ENCODE measurements at regions not wholly inside any gene's neighbourhood (a gene's known extent, or its start where the extent isn't known, plus 50 kb on each side); places are given as distances from the start of the nearest gene placed in this dataset.

GRCh38 chrX:2608638-2609430 is 82.3 kb upstream of the CD99 start:
- DNase-seq (ENCODE audit: low read depth in 2 of 3, low spot score in 1 of 3): peak; percentile 76 to 84 (median 78)

GRCh38 chrX:2607113-2607512 is 84.0 kb upstream of the CD99 start:
- DNase-seq (ENCODE audit: low read depth in 2 of 3, low spot score in 1 of 3): no peak

- DNase-seq (ENCODE audit: low read depth in 2 of 3, low spot score in 1 of 3): no peak
Measured at GRCh38 chrX:2600564-2600963, 90.5 kb upstream of the CD99 start.

- DNase-seq (ENCODE audit: low read depth in 2 of 3, low spot score in 1 of 3): no peak
Measured at GRCh38 chrX:2596555-2597255, 94.4 kb upstream of the CD99 start.

GRCh38 chrX:2596045-2596444 is 95.0 kb upstream of the CD99 start:
- no peak for DNase-seq (ENCODE audit: low read depth in 2 of 3, low spot score in 1 of 3)

DNA sequence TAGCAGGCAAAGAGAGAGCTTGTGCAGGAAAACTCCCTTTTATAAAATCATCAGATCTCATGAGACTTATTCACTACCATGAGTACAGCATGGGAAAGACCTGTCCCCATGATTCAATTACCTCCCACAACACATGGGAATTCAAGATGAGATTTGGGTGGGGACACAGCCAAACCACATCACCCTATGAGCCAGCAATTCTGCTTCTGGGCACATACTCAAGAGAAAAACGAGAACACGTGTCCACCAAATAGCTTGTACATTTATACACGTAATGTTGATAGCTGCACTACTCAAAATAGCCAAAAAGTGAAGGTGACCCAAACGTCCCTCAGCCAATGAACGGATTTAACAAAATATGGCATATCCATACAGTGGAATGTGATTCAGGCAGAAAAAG is 94.5 kb upstream of the DHRSX start:
- DNase-seq (ENCODE audit: low read depth in 2 of 3, low spot score in 1 of 3): no peak

DNA sequence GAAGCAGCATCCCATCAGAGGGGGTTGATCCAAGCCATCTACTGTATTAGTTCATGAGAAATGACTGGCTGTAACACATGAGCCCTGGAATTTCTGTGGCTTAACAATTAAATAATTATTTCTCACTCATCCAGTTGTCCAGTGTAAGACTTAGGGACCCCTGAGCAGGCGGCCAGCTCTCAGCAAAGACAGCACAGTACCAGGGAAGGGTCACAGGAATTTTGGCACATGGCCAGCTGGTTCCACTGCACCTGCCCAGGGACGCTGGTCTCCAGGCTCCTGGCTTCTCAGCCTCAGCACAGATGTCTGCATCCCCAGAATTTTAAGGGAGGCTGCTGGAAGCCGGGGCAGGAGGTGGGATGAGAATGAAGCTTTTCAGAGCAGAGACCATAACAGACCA is 93.7 kb upstream of the DHRSX start:
- no peak for DNase-seq (ENCODE audit: low read depth in 2 of 3, low spot score in 1 of 3)

DNA sequence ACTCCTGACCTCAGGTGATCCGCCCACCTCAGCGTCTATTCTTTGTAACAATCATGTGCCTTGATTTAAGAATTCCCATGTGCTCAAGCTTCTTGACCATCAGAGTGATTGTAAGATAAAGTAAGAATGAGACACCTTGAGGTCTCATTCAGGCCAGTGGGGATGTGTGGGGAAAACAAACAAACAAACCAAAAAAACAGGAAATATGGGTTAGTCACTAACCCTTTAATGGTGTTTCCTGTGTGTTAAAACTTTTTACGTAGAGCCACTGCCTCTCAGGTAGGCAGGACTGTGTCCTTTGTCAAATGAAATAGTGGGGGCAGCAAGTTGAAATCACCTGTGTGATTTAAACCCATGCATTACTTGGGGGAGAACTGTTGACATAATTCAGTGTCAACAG is 91.5 kb upstream of the DHRSX start:
- no peak for DNase-seq (ENCODE audit: low read depth in 2 of 3, low spot score in 1 of 3)

- DNase-seq (ENCODE audit: low read depth in 2 of 3, low spot score in 1 of 3): no peak
Measured at GRCh38 chrX:2589186-2590020, 88.6 kb upstream of the DHRSX start.

- DNase-seq (ENCODE audit: low read depth in 2 of 3, low spot score in 1 of 3): no peak
Measured at GRCh38 chrX:2588049-2588448, 87.3 kb upstream of the DHRSX start.

GRCh38 chrX:2587146-2587545 is 86.4 kb upstream of the DHRSX start:
- no peak for DNase-seq (ENCODE audit: low read depth in 2 of 3, low spot score in 1 of 3)

- no peak for DNase-seq (ENCODE audit: low read depth in 2 of 3, low spot score in 1 of 3)
Measured at GRCh38 chrX:2585158-2585470, 84.3 kb upstream of the DHRSX start.

GRCh38 chrX:2584251-2585157 is 83.7 kb upstream of the DHRSX start:
- DNase-seq (ENCODE audit: low read depth in 2 of 3, low spot score in 1 of 3): no peak

DNA sequence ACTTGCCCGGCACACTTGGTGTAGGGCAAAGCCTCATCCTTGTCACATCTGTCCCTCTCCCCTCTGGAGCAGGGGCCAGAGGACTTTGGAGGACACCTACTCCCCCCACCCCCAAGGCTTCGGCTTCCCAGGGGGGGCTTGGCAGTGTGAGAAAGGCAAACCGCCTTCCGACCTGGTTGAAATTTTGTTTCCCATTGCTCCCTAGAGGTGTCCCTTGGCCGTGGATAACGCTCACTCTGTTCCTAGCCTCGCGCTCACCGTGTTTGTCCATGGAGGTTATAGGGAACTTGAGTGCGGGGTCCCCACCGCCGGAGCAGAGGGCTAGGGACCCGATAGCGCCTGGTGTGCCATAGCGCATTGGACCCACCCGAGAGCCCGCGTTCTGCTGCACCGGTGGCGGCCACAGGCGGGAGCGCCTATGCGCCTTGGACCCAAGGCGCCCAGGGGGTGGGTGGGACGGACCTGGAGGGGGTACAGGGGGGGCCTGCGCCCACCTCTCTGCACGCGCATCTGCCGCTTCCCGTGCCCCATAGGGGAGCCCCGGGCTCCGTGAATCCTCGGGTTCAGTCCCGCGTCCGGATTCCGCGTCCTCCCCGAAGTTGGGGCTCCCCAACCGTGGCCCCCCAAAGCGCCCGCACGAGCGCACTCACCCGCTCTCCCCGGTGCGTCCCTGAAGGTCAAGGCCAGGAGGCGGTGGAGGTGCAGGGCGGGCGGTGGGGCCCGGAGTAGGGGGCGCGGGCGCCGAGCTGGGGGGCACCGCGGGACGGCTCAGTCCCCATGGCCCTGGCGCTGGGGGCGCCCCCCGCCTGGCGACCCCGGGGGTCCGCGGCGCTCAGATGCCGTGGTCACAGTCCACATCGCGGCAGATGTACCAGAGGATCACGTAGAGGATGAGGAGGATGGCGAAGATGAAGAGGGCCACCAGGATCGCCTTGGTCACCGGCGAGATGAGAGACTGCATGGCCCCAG is 82.7 kb upstream of the DHRSX start:
- DNase-seq (ENCODE audit: low read depth in 2 of 3, low spot score in 1 of 3): no peak

GRCh38 chrX:2582667-2583066 is 81.9 kb upstream of the DHRSX start:
- DNase-seq (ENCODE audit: low read depth in 2 of 3, low spot score in 1 of 3): no peak

DNA sequence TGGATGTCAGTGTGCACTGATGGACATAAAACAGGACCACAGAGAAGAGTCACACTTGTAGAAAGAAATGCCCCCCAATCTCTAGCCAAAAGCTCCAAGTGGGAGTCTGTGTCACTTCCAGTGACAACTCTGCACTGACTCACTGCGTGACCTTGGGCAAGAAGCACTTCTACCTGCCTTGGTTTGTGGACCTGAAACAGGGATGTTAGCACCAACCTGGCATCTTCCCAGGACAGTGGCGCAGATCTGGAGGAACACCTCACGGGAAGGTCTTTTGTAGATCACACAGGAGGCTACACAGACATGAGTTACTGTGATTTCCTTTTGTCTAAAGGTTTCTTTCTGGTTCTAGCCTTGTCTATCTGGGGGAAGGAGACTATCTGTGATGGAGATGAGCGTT is 80.5 kb upstream of the DHRSX start:
- no peak for DNase-seq (ENCODE audit: low read depth in 2 of 3, low spot score in 1 of 3)

DNA sequence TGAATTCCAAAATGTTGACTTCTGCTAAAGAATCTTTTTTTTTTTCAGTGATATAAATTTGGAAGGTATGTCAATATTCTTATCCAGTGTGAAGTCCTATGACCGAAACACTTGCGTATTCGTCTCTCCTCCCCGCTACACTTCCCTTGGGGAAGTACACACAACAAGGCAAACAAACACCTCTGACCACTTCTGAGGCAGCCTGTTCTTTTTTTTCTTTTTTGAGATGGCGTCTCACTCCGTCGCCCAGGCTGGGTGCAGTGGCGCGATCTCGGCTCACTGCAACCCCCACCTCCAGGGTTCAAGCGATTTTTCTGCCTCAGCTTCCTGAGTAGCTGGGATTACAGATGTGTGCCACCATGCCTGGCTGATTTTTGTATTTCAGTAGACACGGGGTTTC is 78.1 kb upstream of the DHRSX start:
- DNase-seq (ENCODE audit: low read depth in 2 of 3, low spot score in 1 of 3): no peak

- peak in 1 of 3 donors; percentile 7 for DNase-seq (ENCODE audit: low read depth in 2 of 3, low spot score in 1 of 3)
Measured at GRCh38 chrX:2577844-2578466, 77.2 kb upstream of the DHRSX start.

DNA sequence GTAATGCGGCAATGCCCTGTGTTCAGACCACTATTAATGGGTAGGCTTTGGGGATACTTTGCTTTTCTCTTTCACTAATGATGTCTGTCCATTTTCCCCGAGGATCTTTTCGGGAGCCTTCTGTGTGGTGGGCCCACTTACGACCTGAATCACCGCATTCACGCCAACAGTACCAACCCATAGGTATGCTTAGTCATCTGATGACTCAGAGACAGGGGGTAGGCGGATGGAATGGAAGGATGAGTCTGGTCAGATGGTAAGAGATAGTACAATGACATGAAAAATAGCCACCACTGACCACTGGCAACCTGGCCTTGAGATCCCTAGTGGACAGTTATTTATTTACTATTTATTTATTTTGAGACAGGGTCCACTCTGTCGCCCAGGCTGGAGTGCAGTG is 76.0 kb upstream of the DHRSX start:
- DNase-seq (ENCODE audit: low read depth in 2 of 3, low spot score in 1 of 3): no peak

Measured in stimulated activated CD4-positive, alpha-beta T cell treated with anti-CD3 and anti-CD28 coated beads, Interleukin-12 subunit alpha, Interleukin-12 subunit beta, amount 100 ng/mL, for 48 hours (primary cell).